Dermis blood vessel endothelial cell (primary cell): ENCODE measurements at regions not wholly inside any gene's neighbourhood (a gene's known extent, or its start where the extent isn't known, plus 50 kb on each side); places are given as distances from the start of the nearest gene placed in this dataset.

Experiments used
- DNase-seq: peaks from one replicate; pipeline ENCODE4 v3.0.0; 2010

DNA sequence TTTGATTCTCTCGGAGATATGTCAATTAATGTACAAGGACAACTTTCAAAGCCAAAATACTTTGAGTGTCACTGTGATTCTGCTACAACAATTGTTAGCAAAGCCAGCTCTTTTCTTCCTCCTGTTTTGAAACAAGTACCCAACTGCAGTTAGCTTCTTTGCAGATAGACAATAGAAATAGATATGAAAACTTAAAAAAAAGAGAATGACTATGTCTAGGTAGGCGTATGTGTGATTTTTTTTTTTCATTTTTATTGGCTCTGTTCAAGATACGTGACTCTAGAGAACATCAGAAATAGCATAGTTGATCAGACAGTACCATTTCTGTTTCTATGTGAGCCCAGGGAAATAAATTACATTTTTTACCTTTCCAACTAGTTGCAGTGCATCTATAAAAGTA, 142.9 kb upstream of the CNTN4 start:
- no peak for DNase-seq

DNA sequence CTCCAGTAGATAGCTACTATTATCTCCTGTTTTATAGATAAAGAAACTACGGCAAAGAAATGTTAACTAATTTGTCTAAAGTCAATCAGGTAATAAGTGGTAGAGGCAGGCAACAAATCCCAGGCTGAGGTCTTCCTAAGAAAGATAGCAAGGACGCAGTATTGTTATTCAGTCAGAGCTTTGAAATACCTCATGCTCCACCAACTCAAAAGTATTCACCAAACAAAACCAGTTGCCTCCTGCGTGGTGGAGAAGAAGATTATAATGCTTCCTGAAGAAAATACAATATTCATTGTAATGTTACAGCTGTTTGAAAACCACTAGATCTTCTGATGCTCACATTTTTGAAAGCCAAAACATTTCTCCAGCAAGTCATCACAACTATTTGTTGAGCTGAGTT, 138.2 kb upstream of the CNTN4 start:
- no peak for DNase-seq

DNA sequence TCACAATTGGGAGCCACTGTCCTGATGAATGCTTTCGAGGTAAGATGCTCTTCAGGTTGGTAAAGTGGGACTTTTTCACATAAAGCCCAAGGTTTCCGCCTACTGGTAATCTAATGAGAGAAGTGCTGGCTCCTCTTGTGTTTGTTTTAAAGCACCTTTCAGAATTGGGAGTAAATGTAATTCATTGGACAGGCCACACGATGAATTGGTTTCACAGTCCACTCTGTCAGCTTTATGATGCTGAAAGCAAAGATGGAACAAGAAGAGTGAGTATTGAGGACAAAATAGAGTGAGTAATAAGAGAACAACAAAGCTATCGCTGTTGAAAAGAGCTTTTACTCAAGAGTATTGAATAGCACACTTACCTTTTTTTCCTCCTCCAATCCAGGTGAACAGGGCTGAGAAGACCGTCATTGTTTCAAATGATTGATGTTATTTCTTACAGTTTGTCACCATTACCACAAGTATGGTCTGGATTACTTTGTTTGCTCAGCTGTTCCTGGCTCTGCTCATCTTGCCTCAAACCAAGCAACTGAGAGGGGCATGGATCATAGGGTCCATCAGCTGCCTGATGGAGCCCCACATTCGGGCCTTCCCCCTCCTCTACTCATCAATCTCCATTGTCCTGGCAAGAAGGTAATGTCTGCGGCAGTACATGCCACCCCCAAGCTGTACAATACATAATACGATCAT, 136.1 kb upstream of the CNTN4 start:
- DNase-seq: no peak

DNA sequence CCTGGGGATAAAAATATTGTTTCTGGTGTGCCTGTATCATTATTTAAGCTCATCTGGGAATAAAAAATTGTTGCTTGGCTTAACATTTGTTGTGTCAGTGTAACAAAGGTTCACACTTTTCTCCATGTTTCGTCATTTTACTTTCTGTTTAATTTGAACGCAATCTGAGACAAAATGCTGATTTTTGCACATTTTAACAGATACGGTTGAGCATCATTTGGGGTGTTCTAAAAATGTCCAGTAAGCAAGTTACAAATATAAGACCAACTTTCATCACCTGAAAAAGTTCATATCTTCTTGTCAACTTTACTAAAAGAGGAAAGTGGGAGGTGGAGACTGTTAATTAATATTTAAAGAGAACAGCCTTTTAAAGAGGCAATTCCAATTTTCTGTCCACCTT, 134.8 kb upstream of the CNTN4 start:
- no peak for DNase-seq

DNA sequence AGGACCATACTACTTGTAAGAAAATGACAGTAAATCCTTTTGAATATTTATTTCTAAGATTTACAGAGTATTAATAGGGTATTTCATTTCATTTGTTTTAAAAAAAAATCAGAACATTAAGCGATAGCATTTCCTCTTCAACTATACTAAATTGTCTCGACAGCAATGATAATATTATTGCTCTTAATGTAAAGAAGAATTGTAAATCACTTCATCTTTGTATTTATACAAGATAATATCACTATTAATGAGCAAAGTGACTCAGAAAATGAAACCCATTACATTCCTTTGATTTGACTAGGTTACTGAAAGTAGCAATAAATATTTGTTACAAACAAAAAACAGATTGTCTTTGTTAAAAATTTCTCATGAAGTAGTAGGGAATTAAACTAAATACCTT, 131.1 kb upstream of the CNTN4 start:
- DNase-seq: no peak

DNA sequence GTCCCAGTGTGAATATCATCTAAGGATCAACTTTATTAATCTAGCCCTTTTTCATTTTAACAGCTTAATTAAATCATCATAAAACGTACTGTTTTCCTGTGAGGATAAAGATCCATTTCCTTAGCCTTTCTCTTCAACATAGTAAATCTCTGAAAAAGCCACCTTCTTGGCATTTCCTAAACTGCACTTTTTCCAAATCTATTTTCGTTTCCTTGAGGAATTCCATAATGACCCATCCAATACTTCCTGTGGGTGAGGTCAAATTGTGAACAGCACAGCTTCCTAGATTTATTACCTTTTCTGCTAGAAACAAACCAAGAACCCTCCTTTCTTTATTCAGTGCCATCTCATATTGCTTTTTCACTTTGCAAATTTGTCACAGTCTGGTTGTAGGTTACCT, 129.4 kb upstream of the CNTN4 start:
- peak; percentile 28 for DNase-seq

DNA sequence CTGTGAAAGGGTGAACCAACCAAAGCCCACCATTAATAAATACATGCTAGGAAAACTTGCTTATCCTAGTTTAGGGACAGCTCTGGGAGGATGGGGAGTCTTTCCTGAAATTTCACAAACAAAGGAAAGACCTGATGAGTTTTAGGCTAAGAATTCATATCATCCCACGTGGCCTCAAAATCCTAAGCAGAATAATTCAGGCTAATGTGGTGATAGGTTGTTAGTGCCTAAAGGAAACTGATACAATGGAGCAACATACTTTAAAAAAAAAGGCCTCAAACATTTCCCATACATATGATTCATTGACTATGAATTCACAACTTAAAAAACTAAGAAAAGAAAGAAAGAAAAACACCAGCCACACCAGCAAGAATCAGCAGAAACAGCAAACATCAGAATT, 126.9 kb upstream of the CNTN4 start:
- DNase-seq: peak; percentile 69

DNA sequence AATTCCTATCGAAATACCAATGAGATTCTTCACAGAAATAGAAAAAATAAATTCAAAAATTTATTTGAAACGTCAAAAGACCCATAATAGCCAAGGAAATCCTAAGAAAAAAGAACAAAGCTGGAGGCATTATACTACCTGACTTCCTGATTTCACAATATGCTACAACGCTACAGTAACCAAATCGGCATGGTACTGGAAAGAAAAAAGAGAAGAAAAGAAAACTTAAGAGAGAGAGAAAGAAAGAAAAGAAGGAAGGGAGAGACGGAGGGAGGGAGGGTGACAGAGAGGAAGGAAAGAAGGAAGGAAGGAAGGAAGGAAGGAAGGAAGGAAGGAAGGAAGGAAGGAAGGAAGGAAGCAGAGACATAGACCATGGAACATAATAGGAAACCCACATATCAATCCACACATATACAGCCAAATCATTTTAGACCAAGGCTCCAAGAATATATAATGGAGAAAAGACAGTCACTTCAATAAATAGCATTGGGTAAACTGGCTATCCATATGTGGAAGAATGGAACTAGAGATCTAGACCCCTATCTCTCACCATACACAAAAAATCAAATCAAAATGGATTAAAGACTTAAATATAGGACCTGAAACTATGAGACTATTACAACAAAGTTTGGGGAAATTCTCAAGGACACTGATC, 118.6 kb upstream of the CNTN4 start:
- no peak for DNase-seq

DNA sequence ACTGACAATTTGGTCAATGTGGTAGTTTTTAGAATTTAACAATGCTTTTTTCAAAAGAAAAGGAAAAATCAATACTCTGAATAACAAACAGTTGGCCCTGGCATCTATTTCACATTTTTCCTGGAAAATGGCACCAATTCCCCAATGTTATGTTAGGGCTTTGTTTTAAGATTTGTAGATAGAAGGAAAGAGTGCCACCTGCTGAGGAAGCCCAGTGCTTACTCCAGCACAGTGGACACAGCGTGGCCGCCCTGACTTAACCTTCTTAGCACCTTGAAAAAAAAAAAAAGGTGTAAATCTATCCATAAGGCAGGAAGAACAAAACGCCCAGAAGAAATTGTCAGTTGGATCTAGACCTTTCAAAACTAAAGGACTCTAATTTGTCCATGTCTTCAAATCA, 110.7 kb upstream of the CNTN4 start:
- peak; percentile 43 for DNase-seq

DNA sequence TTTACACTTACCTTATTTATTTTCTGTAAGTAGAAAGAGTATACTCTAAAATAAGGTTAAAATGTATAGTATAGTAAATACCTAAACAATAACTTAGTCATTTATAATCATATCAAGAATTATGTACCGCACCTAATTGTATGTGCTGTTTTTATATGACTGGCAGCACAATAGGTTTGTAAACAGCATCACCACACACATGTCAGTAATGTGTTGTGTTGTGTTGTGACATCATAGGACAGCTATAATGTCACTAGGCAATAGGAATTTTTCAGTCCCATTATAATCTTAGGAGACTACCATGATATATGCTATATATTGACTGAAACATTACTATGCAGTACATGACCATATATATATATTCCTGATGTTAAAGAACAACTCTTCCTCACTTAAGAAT, 99.9 kb upstream of the CNTN4 start:
- DNase-seq: no peak

DNA sequence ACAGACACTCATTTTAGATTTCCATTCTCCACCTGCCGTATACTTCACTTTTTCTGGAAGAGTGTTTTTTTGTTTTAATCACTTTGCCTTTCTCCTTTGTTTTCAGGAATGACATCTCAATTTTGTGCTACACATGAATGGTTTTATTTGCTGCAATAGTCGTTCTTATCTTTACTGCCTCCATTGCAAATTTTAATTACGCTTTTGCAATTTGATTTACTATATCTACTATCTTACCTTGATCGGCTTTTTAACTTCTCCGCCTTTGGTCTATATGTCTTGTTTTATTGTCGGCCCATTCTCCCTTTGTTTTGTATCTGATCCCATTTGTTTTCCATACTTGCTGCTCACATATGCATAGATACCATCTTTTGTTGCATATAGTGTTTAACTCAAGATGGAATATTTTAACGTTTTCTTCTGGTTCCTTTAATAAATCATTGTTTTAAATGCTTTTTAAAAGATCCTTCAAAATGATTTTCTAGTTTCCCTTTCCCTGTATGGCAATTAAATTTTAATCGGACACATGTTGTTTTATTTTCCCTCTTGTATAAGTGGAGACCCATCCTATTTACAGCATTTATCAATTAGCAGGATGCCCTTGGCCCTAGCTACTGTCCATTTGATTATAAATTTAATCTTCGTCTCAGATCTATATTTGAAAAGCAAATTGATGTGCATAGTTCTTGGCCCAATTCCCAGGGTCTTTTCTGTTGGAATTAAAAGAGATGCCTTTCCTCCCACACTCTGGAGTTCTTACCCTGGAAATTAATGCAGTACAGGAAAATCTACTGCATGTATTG, 97.2 kb upstream of the CNTN4 start:
- no peak for DNase-seq

DNA sequence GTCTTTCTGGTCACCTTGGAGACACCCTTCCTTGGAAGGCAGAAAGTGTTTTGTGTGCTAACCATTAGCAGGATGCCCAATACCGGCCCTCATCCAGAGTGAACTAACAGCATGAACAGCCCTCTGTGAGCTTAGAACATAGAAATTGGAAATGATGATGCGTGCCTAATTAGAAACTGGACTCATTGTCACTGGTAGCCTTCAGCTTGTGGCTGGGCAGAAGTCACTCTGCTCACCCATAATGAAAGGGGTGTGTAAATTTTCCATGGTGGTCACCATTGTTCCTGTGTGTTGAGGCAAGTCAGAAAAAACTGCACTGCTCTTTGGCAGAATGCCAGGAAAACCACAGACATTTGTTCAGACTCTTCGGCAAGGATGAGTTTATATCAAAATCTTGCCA, 74.7 kb upstream of the CNTN4 start:
- DNase-seq: no peak

DNA sequence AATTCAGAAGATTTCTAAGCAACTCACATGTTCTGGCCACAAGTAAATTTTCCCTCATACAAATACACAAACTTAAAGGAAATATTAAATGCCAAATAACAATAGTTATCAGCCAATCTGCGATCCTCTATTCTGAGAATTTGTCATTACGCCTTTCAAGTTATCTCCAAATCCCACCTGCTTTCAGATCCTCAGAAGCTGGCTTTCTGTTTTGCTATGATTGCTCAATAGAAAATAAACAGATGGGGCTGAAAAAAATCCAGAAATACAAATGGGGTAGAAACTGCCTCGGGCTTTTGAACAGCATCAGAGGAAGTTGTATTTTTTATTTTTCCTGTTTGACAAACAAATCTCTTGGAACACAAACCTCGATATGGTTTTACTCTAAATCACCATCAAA, 74.0 kb upstream of the CNTN4 start:
- DNase-seq: no peak

DNA sequence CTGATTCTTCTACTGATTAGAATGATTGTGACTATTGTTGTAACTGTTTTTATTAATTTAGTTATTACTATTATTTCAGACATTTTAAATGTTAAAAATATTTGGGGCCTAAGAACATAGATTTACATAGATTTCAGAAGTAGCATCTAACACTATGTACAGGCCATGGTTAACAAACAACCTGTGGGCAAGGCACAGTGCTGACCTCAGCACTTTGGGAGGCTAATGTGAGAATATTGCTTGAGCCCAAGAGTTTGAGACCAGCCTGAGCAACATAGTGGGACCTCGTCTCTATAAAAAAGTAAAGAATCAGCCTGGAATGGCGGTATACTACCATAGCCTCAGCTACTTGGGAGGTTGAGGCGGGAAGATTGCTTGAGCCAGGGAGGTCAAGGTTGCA, 69.1 kb upstream of the CNTN4 start:
- no peak for DNase-seq

DNA sequence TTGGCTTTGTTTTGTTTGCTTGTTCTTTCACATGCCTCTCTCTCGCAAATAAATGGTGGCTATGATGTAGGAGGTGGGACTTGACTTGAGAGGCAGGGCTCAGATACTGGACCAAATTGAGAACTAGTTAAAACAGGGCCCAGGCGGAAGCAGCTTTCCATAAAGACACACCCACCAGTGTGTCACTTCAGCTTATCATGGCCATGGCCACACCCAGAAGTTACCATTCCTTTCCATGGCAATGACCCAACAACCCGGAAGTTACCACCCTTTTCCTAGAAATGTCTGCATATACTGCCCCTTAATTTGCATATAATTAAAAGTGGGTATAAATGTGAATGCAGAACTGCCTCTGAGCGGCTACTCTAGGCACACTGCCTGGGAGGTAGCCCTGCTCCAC, 62.6 kb upstream of the CNTN4 start:
- DNase-seq: no peak

DNA sequence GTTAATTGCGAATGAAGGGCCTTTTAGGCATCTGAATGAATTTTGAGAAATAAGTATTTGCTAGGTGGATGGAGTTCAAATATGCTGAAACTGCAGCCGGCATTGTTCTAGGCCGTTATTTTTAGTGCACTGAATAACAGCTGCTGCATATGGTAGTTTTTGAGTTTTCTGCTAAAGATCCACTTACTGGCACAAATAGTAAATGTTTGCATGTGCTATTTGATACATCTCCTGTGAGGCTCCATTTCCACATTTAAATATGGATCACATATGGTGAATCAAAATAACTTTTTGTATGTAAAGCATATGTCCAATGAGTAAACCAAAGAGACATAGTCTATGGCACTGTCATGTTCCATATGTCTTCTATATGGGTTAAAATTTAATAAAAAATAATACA, 56.7 kb upstream of the CNTN4 start:
- DNase-seq: no peak
